A549 (cell line): ENCODE measurements at regions not wholly inside any gene's neighbourhood (a gene's known extent, or its start where the extent isn't known, plus 50 kb on each side); places are given as distances from the start of the nearest gene placed in this dataset.

Experiments used
- ATAC-seq, 2 experiments: fragments of 200-7000 bp in 1 of 2; fragments of >200 bp in 1 of 2; cut with Nextera tagmentation in 1 of 2; cut with Tn5 transposase in 1 of 2; 3 replicates each; pipeline versions ENCODE4 v1.8.0 to v1.9.1; 2018 to 2020; ENCODE audit warnings: mild to moderate bottlenecking in 1 of 2, moderate library complexity in 1 of 2
- CTCF ChIA-PET: fragments of 300-600 bp; sonication (Branson Sonifier 250); formaldehyde crosslinking; extraction: SDS; loops from one replicate; lab custom pipeline; 2021; ENCODE audit warnings: antibody characterized with exemption, inconsistent platforms; lab: Yijun Ruan, JAX
- POLR2A ChIA-PET: fragments of 350-600 bp; formaldehyde crosslinking; extraction: SDS; loops from one replicate; lab custom pipeline; 2021; ENCODE audit warnings: antibody characterized with exemption, inconsistent platforms; lab: Yijun Ruan, JAX
- DNase-seq, 2 experiments: peaks; one replicate each; pipeline versions ENCODE4 v3.0.0 to v3.0.0-alpha.2; 2011 to 2016; ENCODE audit warnings: low read depth in 1 of 2, low spot score in 1 of 2
- FAIRE-seq: peaks from 2 replicates; lab custom pipeline; 2011; peaks lifted over from hg19 to GRCh38; lab: Jason Lieb, UNC
- H3K27ac ChIP-seq, 2 experiments: fragments of >200 bp; sonication (Bioruptor Twin); formaldehyde crosslinking; 3 replicates each; pipeline ENCODE4 v1.5.1; 2016 to 2017
- H3K4me1 ChIP-seq: fragments of >200 bp; sonication (Bioruptor Twin); formaldehyde crosslinking; 3 replicates; pipeline ENCODE4 v1.6.1; 2016
- H3K4me2 ChIP-seq: fragments of >200 bp; sonication (Bioruptor Twin); formaldehyde crosslinking; 3 replicates; pipeline ENCODE4 v1.6.1; 2016
- H3K4me3 ChIP-seq: fragments of >200 bp; sonication (Bioruptor Twin); formaldehyde crosslinking; 3 replicates; pipeline ENCODE4 v1.5.1; 2016
- H3K9me3 ChIP-seq: fragments of >200 bp; sonication (Bioruptor Twin); formaldehyde crosslinking; 3 replicates; pipeline ENCODE4 v1.6.1; 2016
- ATOH8 ChIP-seq: fragments of 250-450 bp; sonication (Bioruptor Pico); IDR thresholded peaks from 2 replicates; pipeline ENCODE4 v1.5.0; 2020; ENCODE audit warnings: low read depth, mild to moderate bottlenecking, moderate library complexity
- BHLHE40 ChIP-seq: IDR thresholded peaks from 2 replicates; pipeline ENCODE4 v1.6.1; 2012; ENCODE audit warnings: low read depth, low read length, inconsistent platforms
- CHD2 ChIP-seq: fragments of 150-350 bp; IDR thresholded peaks from 2 replicates; pipeline ENCODE4 v1.6.1; 2014; ENCODE audit warnings: low read length; ENCODE audit not compliant: partially characterized antibody
- EHF ChIP-seq: fragments of 250-450 bp; sonication (Bioruptor Pico); IDR thresholded peaks from 2 replicates; pipeline ENCODE4 v1.5.0; 2020; ENCODE audit warnings: mild to moderate bottlenecking
- FOSB ChIP-seq: fragments of 250-450 bp; sonication (Bioruptor Pico); IDR thresholded peaks from 2 replicates; pipeline ENCODE4 v1.5.0; 2020; ENCODE audit warnings: mild to moderate bottlenecking, moderate library complexity
- FOSL2 ChIP-seq, 2 experiments: fragments of 450-650 bp in 1 of 2; fragments of >200 bp in 1 of 2; sonication (Bioruptor Twin) in 1 of 2; formaldehyde crosslinking; IDR thresholded peaks; 2 replicates each; pipeline versions ENCODE4 v1.5.0 to v1.6.1; 2016 to 2020; ENCODE audit warnings: mild to moderate bottlenecking in 1 of 2, moderate library complexity in 1 of 2
- FOXS1 ChIP-seq: fragments of 250-450 bp; sonication (Bioruptor Pico); IDR thresholded peaks from 2 replicates; pipeline ENCODE4 v1.5.0; 2020; ENCODE audit warnings: mild to moderate bottlenecking, moderate library complexity
- HDAC2 ChIP-seq: fragments of 200-600 bp; sonication (generic); IDR thresholded peaks from 2 replicates; pipeline ENCODE4 v1.6.1; 2016
- HOXB5 ChIP-seq: fragments of 250-450 bp; sonication (Bioruptor Pico); IDR thresholded peaks from 2 replicates; pipeline ENCODE4 v1.5.0; 2020; ENCODE audit warnings: mild to moderate bottlenecking, moderate library complexity
- KDM1A ChIP-seq: fragments of 200-600 bp; sonication (generic); IDR thresholded peaks from 2 replicates; pipeline ENCODE4 v1.6.1; 2016; ENCODE audit warnings: low read depth, mild to moderate bottlenecking
- NFE2L2 ChIP-seq: fragments of 150-350 bp; conservative IDR thresholded peaks from 2 replicates; pipeline ENCODE4 v1.6.1; 2014; ENCODE audit warnings: low read length
- PBX3 ChIP-seq: IDR thresholded peaks from 2 replicates; pipeline ENCODE4 v1.6.1; 2012
- PHF8 ChIP-seq: fragments of 200-600 bp; sonication (generic); IDR thresholded peaks from 2 replicates; pipeline ENCODE4 v1.6.1; 2016; ENCODE audit warnings: low read depth, mild to moderate bottlenecking, antibody characterized with exemption, moderate library complexity, borderline replicate concordance
- POLR2A ChIP-seq: IDR thresholded peaks from 2 replicates; pipeline ENCODE4 v1.6.1; 2012; ENCODE audit warnings: mild to moderate bottlenecking, low read length
- POLR2AphosphoS2 ChIP-seq: conservative IDR thresholded peaks from 2 replicates; pipeline ENCODE4 v1.6.1; 2012; ENCODE audit warnings: low read length, improper control_type of control experiment, inconsistent platforms
- RARB ChIP-seq: fragments of 250-450 bp; sonication (Bioruptor Pico); IDR thresholded peaks from 2 replicates; pipeline ENCODE4 v1.8.0; 2021; ENCODE audit warnings: mild to moderate bottlenecking, moderate library complexity
- RCOR1 ChIP-seq: fragments of 150-350 bp; IDR thresholded peaks from 2 replicates; pipeline ENCODE4 v1.6.1; 2014; ENCODE audit warnings: antibody characterized with exemption, low read length, low read depth
- USF2 ChIP-seq: fragments of 450-650 bp; IDR thresholded peaks from 2 replicates; pipeline ENCODE4 v1.6.1; 2014; ENCODE audit warnings: antibody characterized with exemption
- ZC3H11A ChIP-seq: fragments of 450-650 bp; IDR thresholded peaks from 2 replicates; pipeline ENCODE4 v1.6.1; 2014; ENCODE audit warnings: antibody characterized with exemption, mild to moderate bottlenecking
- WGBS: methylation state at CpG from one replicate; pipeline ENCODE4 v1.1.6; 2017; ENCODE audit errors: missing lambda C conversion rate; 5-methylcytosine and 5-hydroxymethylcytosine counted together
- TF ChIP-seq, protein P1 (sequence below): fragments of 250-450 bp; sonication (Bioruptor Pico); IDR thresholded peaks from 2 replicates; pipeline ENCODE4 v1.5.0; 2021; ENCODE audit warnings: mild to moderate bottlenecking, moderate library complexity, borderline replicate concordance
- TF ChIP-seq, protein P2 (sequence below): fragments of >200 bp; sonication (Bioruptor Twin); formaldehyde crosslinking; IDR thresholded peaks from 3 replicates; pipeline ENCODE4 v1.6.1; 2016

DNA sequence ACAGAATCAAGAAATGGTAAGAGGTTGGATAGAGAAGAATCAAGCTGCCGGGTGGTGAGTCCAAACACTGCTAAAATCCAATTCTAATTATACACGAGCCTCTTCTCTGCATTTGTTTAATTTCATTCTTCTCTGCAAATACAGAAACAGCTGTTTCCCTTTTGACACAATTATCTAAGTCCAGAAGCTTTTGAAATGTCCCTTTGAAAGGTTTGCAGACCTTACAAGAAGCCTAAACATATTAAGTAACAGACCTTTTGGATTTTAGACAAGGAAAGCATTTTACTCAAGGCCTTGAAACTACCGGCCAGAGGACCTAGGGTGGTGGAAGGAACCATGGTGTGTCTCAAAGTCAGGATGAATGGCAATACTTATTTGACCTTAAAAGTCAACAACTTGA is 403.8 kb upstream of the ADAMTS9 start:
- H3K4me1 ChIP-seq, result no peaks in the 10 kb centered on the region
- DNase-seq, result no peak
- H3K27ac ChIP-seq, result no peak overlapping the region
- ChIA-PET POLR2A (no interaction called here), CTCF (interaction anchor here (0.6 kb wide), 1 partner anchor 9 kb away, joined by 3 read pairs; no protein-coding TSS in a partner anchor)
- ATAC-seq, result no peak
- H3K4me3 ChIP-seq, result no peak overlapping the region
- TF ChIP-seq FOSL2 (IDR thresholded peaks at IDR 0.05) (no peak), FOSL2 (CRISPR knock-in tag; IDR thresholded peaks at IDR 0.05) (no peak), POLR2AphosphoS2 (no peak), NFE2L2 (no peak), CHD2 (no peak), USF2 (no peak), POLR2A (no peak), EHF (no peak)
- TF ChIP-seq, protein P1, sequence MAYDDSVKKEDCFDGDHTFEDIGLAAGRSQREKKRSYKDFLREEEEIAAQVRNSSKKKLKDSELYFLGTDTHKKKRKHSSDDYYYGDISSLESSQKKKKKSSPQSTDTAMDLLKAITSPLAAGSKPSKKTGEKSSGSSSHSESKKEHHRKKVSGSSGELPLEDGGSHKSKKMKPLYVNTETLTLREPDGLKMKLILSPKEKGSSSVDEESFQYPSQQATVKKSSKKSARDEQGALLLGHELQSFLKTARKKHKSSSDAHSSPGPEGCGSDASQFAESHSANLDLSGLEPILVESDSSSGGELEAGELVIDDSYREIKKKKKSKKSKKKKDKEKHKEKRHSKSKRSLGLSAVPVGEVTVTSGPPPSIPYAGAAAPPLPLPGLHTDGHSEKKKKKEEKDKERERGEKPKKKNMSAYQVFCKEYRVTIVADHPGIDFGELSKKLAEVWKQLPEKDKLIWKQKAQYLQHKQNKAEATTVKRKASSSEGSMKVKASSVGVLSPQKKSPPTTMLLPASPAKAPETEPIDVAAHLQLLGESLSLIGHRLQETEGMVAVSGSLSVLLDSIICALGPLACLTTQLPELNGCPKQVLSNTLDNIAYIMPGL (CRISPR knock-in tag), result no peak
- TF ChIP-seq, all 56 proteins: peak for 0
- no peak for FAIRE-seq
- no peaks in the 10 kb centered on the region for H3K9me3 ChIP-seq
- H3K4me2 ChIP-seq, result no peak overlapping the region
- 36% methylated on average over 3 of the region's 3 CpGs for WGBS

DNA sequence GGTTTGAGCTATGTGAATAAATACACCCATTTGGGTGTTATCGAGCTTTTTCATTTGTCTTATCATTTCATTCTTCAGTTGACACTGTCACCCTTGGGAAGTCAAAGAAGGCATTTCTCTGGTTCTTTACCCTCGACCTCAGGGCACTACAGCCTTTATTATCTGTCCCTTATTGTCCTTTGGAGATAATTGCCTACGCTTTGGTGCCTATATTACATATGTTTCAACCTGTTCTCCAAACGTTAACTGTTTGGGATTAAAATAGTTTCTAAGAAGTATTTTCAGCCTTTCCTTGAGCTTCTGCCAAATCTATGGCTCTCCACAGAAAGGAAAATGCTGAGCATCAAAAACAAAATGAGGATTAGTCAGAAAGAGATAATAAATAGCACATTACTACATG is 395.4 kb upstream of the ADAMTS9 start:
- TF ChIP-seq ZC3H11A (no peak), HDAC2 (no peak), PBX3 (no peak), HOXB5 (CRISPR knock-in tag) (no peak), FOXS1 (CRISPR knock-in tag) (no peak), RCOR1 (no peak), BHLHE40 (no peak), RARB (CRISPR knock-in tag) (no peak), POLR2A (no peak)
- TF ChIP-seq, protein P1 (CRISPR knock-in tag), result no peak
- TF ChIP-seq, protein P2, sequence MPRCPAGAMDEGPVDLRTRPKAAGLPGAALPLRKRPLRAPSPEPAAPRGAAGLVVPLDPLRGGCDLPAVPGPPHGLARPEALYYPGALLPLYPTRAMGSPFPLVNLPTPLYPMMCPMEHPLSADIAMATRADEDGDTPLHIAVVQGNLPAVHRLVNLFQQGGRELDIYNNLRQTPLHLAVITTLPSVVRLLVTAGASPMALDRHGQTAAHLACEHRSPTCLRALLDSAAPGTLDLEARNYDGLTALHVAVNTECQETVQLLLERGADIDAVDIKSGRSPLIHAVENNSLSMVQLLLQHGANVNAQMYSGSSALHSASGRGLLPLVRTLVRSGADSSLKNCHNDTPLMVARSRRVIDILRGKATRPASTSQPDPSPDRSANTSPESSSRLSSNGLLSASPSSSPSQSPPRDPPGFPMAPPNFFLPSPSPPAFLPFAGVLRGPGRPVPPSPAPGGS, result no peak
- TF ChIP-seq, all 56 proteins: peak for 0
- no peak overlapping the region for H3K27ac ChIP-seq
- no peak overlapping the region for H3K4me3 ChIP-seq
- no peaks in the 10 kb centered on the region for H3K9me3 ChIP-seq
- ChIA-PET POLR2A (no interaction called here), CTCF (interaction anchor here (1.1 kb wide), 1 partner anchor 8 kb away, joined by 3 read pairs; no protein-coding TSS in a partner anchor)
- 3% methylated on average over 4 of the region's 4 CpGs for WGBS
- H3K4me1 ChIP-seq, result no peaks in the 10 kb centered on the region
- DNase-seq (no peak), ATAC-seq (no peak), FAIRE-seq (no peak)
- H3K4me2 ChIP-seq, result no peak overlapping the region

DNA sequence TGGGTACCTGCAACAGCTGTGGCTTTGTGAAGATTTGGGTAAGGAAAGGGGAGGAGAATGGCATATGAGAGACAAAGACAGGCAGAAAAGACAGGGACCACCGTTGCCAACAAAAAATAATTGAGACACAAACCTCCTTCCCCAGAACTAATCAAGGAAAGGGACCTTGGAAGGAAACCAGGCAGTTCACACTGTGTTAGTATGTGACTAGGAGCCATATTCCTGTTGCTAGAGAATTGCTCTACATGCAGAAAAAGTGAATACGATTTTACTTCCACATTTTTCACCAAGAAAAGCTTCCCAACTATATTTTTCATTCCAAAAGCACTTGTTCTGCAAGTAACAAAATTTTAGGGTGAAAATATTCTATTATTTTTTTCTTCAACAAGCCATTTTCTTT is 393.7 kb upstream of the ADAMTS9 start:
- no peaks in the 10 kb centered on the region for H3K4me1 ChIP-seq
- no peak overlapping the region for H3K4me2 ChIP-seq
- H3K27ac ChIP-seq, result no peak overlapping the region
- no peak overlapping the region for H3K4me3 ChIP-seq
- 0% methylated on average over 2 of the region's 2 CpGs for WGBS
- ATAC-seq, result no peak
- DNase-seq, result no peak
- H3K9me3 ChIP-seq, result no peaks in the 10 kb centered on the region
- TF ChIP-seq ATOH8 (CRISPR knock-in tag) (no peak), KDM1A (no peak), FOSL2 (IDR thresholded peaks at IDR 0.05) (no peak), FOSL2 (CRISPR knock-in tag; IDR thresholded peaks at IDR 0.05) (no peak), FOSB (CRISPR knock-in tag) (no peak), PBX3 (no peak), PHF8 (no peak)
- TF ChIP-seq, protein P2, result no peak
- TF ChIP-seq, all 56 proteins: peak for 0
- ChIA-PET POLR2A (no interaction called here), CTCF (no interaction called here)
- no peak for FAIRE-seq
